Esophagus mucosa (tissue), 1 donor: ENCODE measurements at regions not wholly inside any gene's neighbourhood (a gene's known extent, or its start where the extent isn't known, plus 50 kb on each side); places are given as distances from the start of the nearest gene placed in this dataset.

ENCODE experiments used
- ATAC-seq: fragments of 200-7000 bp; cut with Tn5 transposase; one replicate; pipeline ENCODE4 v1.9.1; 2020
- donor health status: DM: yes; HTN: yes; CAD: no.

DNA sequence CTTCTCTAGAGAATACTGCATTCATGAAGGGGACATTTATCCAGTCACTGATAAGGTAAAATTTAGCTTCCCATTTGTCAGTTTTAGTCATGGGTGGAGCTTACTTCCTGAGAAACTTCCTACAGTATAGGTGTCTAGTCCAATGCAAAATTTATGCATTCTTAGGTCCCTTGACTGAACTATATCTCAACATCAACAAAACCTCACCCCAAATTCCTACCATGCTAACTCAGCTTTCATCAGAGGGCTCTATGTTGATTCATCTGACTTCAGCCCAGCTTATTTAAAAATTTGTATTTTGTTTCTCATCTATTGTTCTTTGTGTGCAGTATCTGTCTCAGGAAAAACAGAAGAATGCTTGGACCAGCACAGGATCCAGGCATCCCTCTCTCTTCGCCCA lies 296.4 kb upstream of the ACVR2A start:
- no peak for ATAC-seq

DNA sequence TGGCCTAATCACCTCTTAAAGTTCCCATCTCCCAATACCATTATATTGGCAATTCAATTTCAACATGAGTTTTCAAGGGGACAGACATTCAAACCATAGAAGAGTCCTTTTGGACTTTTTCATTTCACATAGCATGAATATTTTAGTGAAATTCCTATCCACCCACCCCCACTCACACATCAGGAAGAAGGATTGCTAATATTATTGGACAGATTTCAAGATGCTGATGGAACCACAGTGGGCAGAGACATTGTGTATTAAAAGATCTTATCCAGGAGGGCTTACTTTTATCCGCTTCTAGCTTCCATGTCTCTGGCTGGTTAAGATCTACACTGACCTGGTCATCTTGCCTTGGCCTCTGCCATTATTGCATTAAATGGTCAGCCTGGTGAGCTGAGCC lies 297.4 kb upstream of the ACVR2A start:
- no peak for ATAC-seq

DNA sequence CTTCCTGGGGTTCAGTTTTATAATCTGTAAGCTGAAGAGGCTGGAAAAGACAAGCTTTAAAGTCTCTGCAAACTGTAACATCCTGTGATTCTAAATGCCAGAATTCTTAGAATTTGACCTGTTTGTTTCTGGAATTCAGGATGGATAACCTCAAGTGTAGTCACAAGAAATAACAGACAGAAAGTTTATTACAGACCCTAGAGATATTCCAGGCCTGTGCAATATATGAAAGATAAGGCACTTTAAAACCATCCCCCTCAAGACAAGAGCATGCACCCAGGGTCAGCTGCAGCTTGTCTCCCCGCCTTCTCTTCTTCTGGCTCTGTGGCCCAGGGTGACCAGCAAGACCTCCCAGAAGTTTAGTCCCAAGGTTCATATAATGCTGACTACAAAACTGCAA lies 298.7 kb upstream of the ACVR2A start:
- no peak for ATAC-seq

DNA sequence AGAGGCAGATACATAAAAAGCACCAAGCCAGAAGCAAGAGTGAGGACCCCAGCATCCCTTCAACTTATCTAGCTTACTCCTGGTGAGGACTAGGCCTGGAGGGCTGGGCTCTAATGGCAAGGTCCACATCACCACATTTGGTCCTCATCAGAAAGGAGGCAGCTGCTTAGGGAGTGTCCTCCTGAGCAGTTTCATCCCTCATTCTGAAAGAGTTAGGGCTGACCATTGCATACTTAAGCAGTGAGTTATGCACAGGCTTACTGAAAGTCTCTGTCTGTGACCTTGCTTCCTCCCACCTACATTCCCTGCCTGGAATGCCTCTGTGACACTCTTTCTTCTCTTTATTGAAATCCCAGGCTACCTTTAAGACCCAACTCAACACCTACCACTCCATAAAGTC lies 301.8 kb upstream of the ACVR2A start:
- ATAC-seq, result no peak

DNA sequence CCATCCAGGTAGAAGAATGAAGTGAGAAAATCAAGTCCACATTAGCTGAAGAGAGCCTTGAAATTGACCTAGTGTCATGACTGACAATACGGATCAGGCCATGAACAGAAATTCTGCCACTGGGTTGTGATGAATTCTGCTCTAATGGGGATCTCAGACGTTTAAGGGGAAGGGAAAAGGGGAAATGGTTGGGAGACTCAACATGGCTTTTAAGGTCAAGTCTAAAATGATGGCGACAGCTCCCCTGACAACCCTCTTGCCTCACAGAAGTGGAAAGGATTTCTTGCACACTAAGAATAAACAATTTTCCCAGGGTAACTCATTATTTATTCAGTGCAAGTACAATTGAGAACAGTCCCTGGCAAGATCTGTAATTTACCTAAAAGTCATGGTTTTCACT lies 302.5 kb upstream of the ACVR2A start:
- no peak for ATAC-seq

DNA sequence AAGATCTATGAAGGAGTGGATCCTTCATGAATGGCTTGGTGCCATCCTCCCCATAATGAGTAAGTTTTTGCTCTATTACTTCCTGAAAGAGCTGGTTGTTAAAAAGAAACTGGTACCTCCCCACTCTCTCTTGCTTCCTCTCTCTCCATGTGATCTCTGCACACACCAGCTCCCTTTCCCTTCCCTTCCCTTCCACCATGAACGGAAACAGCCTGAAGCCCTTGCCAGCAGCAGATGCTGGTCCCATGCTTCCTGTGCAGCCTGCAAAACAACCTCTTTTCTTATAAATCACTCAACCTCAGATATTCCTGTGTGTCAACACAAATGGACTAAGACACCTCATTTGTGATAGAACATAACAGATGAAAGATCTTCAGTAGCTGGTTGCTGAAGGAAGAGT lies 303.5 kb upstream of the ACVR2A start:
- ATAC-seq, result no peak

DNA sequence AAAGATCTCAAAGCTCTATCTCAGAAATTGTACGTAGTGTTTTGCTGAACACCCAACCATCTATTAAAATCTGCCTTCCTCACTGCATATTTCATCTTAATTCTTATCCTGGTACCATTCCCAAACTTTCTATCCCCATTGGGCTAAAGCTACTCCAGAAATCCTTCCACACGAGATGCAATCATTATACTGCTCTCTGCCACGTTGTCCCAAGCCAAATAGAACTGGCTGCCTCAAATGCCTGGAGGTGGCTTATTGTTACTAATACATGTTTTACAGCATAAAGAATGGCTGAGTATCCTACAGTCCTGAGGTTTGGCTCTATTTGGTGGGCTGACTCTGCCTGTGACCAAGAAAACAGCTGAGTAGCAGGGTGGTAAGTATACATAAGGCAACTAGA lies 306.0 kb upstream of the ACVR2A start:
- ATAC-seq, result no peak

DNA sequence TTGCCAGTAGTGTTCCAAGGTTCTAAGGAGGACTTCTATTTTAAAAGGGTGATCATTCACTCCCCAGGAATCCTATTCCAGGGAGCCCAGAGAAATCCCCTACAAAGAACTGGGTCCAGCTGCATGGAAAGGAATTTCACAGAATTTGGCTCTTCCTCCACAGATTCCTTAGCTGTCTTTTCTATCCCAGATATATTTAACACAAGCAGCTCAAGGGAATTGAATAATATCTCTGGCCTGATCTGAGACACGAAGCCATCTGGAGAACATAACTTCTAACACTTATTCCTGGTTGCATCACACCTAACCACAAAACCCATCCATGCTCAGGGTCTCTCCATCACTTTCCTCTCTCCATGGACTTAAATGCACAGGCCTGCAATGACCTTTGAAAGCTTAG lies 306.7 kb upstream of the ACVR2A start:
- ATAC-seq, result no peak

DNA sequence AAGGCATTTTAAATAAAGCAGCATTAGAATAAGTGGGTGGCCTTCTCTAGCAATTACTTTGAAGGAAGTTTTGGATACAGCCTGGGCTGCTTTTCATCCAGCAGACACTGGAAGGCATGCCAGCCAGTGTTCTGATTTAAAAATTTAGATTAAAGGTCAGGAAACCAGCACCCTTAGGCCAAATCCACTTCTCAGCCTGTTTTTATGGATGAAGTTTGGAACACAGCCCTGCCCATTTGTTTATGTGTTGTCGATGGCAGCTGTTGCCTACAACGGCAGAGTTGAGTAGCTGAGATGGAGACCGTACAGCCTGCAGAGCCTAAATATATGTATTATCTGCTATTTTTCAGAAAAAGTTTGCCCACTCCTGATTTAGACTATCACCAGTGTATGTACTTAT lies 313.6 kb upstream of the ACVR2A start:
- no peak for ATAC-seq

DNA sequence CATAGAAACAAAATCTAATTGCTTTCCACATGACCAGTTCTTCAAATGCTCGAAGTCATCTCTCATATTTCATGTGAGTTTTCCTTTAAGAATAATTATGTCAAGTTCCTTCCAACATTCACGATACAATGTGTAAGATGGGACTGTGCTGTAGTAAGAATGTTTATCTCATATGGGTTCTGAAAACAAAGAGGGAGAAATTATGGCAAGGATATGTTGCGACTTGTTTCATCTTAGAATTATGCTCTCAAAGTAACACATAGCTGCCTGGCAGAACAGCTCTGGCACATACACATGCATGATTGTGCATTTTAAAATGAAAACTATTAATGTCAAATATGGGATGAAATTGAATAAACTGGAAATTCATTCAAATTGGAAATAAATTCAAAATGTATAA lies 314.8 kb upstream of the ACVR2A start:
- ATAC-seq, result no peak

DNA sequence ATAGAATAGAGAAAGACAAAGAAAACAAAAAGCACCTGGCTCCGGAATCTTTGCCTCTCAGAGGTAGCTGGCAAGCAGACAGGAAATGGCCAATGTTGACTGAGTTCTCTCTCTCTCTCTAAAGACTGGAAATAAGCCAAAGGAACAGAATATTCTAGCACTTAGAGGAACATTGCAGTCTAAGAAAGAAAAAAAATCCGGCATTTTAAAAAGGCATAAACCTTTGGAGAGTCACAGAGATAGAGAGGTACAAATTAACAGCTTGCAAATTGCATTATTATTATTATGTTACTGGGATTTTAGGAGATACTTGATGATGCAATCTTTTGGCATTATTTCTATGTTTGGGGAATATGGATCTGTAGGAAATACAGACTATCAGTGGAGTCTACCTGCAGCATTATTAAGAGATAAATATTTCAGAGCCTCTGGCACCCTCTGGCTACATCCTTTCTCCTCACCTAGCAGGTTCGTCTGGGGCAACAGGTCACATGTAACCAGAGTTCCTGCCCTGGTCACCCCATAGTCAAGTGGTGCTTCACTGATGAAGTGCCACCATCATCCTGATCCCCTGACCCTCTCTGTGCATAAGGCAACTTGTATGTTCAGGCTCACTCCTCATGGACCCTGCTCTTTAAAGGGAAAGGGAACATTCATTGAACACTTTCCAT lies 318.9 kb upstream of the ACVR2A start:
- peak; percentile 51 for ATAC-seq

DNA sequence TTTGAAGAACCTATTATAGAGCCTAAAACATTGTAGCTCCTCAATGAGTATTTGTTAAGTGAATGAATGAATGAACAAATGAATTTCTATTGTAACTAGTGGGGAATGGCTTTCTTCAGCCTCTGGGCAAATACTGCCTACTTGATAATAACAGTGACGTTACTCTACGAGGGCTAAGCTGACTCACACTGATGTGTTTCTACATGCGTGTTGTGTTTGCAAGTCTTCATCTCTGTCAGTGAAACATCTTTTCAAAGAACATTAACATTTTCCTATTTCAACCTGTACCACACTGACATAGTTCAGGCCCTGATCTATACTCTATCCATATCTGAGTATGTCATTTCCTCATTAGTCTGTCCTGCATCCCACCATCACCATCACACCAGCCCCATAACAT lies 319.9 kb upstream of the ACVR2A start:
- peak; percentile 84 for ATAC-seq

DNA sequence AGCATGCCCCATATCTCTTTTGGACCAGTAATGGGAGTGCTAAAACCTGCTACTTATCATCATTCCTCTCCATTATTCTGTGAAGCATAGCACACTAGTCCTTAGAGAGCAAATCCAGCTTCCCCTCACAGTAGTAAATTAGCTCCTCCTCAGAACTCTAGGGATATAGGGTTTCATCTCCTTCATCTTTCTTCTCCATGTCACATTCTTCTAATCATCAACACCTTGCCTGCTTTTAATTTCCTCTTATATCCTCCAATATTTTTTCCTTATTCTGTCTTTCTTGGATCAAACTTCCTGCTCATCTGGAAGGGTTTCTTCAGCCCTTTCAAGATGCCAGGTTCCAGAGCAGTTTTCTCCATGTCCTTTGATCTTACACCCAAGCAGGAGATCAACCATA lies 321.4 kb upstream of the ACVR2A start:
- no peak for ATAC-seq

DNA sequence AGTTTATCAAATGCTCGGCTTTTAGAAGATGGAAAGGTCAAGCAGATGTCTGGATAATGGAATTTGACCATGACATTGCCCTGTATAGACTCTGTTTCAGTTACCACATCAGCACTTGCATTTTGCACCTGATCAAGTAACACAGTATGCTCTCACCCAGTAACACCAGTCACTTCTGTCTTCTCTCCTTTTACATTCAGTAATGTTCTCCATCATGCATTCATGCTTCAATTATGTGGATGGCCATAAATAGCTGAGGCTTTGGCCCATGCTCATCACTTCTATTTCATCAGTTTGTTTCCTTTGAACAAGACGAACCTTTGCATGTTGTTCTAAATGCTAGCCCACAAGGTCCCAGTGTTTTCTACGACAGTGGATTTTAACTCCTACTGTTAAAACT lies 322.9 kb upstream of the ACVR2A start:
- no peak for ATAC-seq

DNA sequence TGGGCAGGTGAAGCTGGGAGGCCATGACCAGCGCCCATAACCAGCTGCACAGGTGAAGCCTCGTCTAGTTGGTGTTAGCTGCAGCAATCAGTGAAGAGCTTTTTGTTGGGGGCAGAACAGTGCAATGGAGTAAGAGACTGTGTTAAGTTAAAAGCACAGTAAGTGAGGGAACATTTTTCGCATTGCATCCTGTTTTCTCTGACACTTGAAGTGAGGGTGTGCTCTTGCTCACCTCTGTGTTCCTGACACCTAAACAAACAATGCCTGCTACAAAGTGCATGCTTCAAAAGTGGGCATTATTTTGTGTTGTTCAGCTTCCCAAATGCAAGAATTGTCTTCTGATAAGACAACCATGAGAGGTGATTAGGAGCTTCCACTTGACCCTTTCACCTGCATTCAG lies 324.0 kb upstream of the ACVR2A start:
- ATAC-seq, result no peak

DNA sequence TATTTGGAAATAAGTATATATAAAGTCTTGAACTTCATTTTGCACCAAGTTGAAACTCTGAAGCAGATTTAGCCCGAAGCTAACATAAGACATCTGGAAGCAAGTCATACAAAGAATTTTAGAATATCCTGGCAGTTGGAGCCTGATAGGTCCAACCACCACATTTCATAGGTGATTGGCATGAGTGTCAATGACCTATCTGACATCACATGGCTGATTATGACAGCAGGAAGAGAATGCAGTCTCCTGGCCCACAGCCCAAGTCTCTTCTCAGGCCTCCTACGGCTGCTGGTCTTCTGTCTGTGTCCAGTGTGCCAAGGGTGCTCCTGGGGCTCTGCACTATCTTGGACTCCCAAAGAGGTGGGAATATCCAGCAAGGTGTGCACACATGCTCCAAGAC lies 325.7 kb upstream of the ACVR2A start:
- ATAC-seq, result no peak

DNA sequence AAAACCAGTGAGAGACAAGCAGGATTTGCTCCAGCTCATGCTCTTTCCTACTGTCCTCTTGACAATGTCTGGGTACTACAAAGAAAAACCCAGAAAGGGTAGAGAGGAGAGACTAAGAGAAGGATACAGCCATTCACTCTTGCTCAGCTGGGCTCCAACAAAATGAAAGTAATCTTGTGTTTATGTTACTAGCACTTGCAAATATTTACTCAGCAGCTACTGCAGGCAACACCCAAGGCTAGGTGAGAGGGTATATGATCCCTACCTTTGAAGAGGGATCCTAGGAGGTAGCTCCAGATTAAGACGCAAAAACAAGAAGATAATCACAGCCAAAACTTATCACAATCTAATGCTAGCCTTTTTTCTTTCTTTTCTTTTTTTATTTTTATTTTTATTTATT lies 329.6 kb upstream of the ACVR2A start:
- ATAC-seq, result no peak

DNA sequence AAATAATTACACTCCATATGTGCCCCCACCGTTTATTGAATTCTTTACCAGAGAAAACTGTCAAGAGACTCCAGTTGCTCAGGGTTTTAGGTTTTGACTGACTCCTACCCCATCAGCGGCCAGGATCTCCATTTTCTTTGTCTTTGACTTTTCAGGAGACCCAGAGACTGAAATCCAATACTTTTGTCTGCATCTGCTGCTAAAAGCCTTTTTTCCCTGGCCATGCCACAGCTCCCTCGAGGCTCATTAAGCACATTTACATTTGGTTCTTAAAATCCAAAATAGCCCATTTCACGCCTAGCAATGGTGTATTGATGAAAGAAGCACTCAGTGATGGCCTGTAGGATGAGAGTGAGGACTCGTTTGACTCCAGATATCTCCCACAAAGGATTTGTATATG lies 332.6 kb upstream of the ACVR2A start:
- no peak for ATAC-seq

DNA sequence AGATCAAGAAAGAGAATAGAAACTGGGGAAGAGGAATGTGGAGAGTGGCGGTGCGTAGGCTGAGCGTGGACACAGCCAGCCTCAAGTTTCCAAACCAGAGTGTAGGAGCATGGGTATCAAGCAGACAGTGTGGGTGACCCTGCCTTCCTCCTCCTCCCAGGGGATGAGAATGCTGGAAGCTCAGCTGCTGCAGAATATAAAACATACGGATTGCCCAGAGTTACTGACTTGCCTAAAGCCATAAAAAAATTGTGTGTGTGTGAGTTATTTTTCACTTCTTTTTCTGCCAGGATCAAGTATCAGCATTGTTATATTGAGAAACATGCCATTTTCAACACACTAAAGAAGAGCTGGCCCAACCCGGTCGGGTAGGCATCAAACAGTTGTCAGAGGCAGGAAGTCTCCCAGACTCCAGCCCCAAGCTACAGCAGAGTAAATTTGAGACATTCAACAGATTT lies 333.3 kb upstream of the ACVR2A start:
- ATAC-seq, result no peak

DNA sequence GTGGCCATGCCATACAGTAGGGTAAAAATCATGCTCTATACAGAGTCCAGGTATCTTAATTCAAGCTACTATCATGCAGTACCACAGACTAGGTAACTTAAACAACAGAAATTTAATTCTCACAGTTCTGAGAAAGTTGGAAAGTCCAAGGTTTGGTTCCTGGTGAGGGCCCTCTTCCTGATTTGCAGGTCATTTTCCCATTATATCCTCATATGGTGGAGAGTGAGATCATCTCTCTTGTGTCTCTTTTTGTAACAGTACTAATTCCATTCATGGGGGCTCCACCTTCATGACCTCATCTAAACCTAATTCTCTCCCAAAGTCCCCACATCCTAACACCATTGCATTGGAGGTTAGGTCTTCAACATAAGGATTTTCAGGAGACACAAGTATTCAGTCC lies 335.0 kb upstream of the ACVR2A start:
- ATAC-seq, result no peak

DNA sequence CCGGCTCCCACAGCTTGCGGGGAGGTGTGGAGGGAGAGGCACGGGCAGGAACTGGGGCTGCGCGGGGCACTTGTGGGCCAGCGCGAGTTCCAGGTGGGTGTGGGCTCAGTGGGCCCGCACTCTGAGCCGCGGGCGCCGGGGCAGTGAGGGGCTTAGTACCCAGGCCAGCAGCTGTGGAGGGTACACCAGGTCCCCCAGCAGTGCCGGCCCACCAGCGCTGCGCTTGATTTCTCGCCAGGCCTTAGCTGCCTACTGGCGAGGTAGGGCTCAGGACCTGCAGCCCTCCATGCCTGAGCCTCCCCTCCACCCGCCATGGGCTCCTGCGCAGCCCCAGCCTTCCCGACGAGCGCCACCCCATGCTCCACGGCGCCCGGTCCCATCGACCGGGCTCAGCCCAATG lies 337.9 kb upstream of the ACVR2A start:
- no peak for ATAC-seq

DNA sequence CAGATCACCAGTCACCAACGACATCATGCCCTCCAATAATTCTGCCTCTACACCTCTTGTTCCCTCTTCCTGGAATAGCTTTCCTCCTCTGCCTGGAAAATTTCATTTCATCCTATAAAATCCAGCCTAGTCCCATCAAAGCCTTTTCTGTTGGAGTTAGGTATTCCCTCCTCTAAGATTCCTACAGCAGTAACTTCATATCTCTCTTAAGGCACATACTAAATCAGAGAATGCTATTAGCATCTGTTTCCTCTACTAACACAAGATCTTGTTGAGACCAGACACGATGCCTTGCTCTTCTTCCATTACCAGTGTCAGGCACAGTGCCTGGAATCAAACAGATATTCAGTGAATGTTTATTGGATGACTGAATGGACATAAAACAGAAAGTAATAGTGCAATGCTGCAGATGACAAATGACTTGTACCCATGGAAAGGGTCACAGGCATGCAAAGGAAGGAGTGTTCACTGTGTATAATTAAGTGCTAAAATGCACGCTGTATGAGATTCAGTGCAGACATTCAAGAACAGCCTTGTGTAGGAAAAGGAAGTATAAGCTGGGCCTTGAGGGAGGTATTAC lies 342.0 kb upstream of the ACVR2A start:
- ATAC-seq, result no peak

DNA sequence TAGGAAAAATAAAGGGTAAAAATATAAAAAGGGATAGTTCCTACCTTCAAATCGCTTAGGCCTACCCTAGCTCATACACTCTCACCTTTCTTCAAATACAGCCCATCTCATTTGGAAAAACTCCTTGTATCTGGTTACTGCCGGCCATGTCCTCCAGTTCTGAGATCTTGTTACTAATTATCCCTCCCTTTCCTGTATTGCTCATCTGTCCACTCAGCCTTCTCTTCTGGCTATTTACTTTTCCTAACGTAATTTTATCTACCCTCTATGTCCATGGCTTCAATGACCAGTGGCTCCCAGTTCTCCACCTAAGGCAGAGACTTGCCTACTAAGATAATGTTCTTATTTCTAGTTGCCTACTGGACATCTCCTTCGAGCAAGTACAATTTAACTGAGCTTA lies 342.9 kb upstream of the ACVR2A start:
- ATAC-seq, result no peak

DNA sequence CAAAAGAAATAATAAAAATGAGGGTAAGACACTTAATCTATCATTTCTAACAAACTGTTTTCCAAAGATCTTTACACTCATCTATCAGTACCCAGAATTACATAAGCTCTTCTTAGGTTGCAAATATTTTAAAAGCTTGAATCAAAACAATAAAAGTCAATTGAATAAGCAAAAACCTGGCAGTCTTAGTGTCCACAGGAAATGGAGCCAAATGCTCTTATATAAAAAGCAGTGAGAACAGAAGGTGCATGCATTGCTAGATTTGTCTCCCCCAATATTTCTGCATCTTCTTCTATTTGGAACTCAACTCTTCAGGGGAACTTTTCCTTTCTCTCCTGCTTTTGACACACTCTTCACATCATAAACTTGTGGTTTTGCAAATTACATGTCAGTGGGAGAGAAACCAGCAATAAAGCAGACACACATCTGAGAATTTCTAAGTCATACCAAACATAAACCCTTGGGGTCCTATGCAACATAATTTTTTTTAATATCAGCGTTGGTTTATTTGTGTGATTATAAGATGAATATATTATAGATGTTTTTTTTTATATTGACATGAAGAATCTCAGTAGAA lies 343.9 kb upstream of the ACVR2A start:
- ATAC-seq, result no peak

DNA sequence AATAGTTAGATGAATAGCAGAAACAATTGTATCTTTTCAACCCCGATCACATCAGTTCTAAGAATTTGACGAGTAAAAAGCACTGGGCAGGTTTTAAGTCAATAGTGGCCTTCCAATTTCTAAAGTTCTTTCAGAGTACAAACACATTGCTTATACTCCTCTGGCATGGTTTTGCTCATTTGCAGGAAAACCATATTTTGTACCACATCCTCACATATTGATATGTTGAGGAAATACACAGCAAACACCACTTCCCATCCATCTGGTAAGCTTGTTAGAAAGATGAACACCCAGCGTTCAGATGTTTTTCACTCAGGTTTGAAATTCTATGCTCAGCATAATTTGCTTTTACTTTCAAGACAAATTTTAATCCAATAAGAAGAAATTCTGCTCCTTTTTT lies 344.6 kb upstream of the ACVR2A start:
- no peak for ATAC-seq
